ENCODE measurements at regions not wholly inside any gene's neighbourhood (a gene's known extent, or its start where the extent isn't known, plus 50 kb on each side); places are given as distances from the start of the nearest gene placed in this dataset.

DNA sequence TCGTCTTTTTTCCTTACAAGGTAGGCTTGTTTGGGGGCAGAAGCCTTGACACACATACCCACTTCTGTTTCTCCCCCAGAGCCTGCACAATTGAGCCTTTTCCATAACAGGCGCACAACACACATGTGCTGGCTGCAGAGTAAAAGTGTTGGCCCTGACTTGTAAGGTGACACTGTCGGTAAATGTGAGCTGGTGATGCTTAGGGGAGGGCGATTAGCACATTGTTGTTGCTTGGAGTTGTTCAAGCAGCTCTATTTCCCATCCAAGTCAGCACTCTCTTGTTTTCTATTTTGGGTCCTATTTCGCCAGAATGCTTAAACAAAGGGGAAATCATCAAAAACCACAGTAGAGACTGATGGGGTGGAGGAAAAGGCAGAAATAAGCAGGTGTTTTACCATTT lies 51.9 kb upstream of the PTPRJ start:
- H3F3A ChIP-seq (replicated peaks; ENCODE audit: low read depth): no peaks in the 10 kb centered on the region
- no peaks in the 10 kb centered on the region for H3K36me3 ChIP-seq (ENCODE audit: insufficient read depth)
- DNase-seq (ENCODE audit: low spot score): peak; percentile 46
- Mint-ChIP-seq H3K27ac (no peak overlapping the region), H3K4me1 (peaks cover 6% of the 10 kb centered on the region; the same call in 2 of the 3 replicates), H3K9me3 (no peaks in the 10 kb centered on the region), H3K27me3 (ENCODE audit: insufficient read depth, low read depth, poor library complexity) (peaks cover 5% of the 10 kb centered on the region), H3K36me3 (ENCODE audit: low read depth) (no peaks in the 10 kb centered on the region), H3K4me3 (no peak overlapping the region)
- H3K4me3 ChIP-seq: no peak overlapping the region
- no peaks in the 10 kb centered on the region for H3K79me2 ChIP-seq (replicated peaks; ENCODE audit: insufficient read depth)
- TF ChIP-seq ZNF331 (CRISPR knock-in tag; IDR thresholded peaks at IDR 0.05; ENCODE audit: low read depth) (no peak), EZH2 (IDR thresholded peaks at IDR 0.05; ENCODE audit: low read depth, unreplicated experiment) (no peak), ZNF114 (CRISPR knock-in tag; IDR thresholded peaks at IDR 0.05) (no peak), NANOG (IDR thresholded peaks at IDR 0.05; ENCODE audit: borderline replicate concordance) (no peak), REST (IDR thresholded peaks at IDR 0.05; ENCODE audit: unreplicated experiment) (no peak), STAT1 (IDR thresholded peaks at IDR 0.05; ENCODE audit: unreplicated experiment) (no peak), JUNB (IDR thresholded peaks at IDR 0.05; ENCODE audit: unreplicated experiment) (no peak), POLR2AphosphoS5 (IDR thresholded peaks at IDR 0.05; ENCODE audit: low read depth) (no peak), ETS1 (IDR thresholded peaks at IDR 0.05) (no peak), CREB1 (CRISPR knock-in tag; IDR thresholded peaks at IDR 0.05; ENCODE audit: low read depth) (no peak), EZH2phosphoT487 (IDR thresholded peaks at IDR 0.05; ENCODE audit: unreplicated experiment) (no peak)
- TF ChIP-seq, protein P1, sequence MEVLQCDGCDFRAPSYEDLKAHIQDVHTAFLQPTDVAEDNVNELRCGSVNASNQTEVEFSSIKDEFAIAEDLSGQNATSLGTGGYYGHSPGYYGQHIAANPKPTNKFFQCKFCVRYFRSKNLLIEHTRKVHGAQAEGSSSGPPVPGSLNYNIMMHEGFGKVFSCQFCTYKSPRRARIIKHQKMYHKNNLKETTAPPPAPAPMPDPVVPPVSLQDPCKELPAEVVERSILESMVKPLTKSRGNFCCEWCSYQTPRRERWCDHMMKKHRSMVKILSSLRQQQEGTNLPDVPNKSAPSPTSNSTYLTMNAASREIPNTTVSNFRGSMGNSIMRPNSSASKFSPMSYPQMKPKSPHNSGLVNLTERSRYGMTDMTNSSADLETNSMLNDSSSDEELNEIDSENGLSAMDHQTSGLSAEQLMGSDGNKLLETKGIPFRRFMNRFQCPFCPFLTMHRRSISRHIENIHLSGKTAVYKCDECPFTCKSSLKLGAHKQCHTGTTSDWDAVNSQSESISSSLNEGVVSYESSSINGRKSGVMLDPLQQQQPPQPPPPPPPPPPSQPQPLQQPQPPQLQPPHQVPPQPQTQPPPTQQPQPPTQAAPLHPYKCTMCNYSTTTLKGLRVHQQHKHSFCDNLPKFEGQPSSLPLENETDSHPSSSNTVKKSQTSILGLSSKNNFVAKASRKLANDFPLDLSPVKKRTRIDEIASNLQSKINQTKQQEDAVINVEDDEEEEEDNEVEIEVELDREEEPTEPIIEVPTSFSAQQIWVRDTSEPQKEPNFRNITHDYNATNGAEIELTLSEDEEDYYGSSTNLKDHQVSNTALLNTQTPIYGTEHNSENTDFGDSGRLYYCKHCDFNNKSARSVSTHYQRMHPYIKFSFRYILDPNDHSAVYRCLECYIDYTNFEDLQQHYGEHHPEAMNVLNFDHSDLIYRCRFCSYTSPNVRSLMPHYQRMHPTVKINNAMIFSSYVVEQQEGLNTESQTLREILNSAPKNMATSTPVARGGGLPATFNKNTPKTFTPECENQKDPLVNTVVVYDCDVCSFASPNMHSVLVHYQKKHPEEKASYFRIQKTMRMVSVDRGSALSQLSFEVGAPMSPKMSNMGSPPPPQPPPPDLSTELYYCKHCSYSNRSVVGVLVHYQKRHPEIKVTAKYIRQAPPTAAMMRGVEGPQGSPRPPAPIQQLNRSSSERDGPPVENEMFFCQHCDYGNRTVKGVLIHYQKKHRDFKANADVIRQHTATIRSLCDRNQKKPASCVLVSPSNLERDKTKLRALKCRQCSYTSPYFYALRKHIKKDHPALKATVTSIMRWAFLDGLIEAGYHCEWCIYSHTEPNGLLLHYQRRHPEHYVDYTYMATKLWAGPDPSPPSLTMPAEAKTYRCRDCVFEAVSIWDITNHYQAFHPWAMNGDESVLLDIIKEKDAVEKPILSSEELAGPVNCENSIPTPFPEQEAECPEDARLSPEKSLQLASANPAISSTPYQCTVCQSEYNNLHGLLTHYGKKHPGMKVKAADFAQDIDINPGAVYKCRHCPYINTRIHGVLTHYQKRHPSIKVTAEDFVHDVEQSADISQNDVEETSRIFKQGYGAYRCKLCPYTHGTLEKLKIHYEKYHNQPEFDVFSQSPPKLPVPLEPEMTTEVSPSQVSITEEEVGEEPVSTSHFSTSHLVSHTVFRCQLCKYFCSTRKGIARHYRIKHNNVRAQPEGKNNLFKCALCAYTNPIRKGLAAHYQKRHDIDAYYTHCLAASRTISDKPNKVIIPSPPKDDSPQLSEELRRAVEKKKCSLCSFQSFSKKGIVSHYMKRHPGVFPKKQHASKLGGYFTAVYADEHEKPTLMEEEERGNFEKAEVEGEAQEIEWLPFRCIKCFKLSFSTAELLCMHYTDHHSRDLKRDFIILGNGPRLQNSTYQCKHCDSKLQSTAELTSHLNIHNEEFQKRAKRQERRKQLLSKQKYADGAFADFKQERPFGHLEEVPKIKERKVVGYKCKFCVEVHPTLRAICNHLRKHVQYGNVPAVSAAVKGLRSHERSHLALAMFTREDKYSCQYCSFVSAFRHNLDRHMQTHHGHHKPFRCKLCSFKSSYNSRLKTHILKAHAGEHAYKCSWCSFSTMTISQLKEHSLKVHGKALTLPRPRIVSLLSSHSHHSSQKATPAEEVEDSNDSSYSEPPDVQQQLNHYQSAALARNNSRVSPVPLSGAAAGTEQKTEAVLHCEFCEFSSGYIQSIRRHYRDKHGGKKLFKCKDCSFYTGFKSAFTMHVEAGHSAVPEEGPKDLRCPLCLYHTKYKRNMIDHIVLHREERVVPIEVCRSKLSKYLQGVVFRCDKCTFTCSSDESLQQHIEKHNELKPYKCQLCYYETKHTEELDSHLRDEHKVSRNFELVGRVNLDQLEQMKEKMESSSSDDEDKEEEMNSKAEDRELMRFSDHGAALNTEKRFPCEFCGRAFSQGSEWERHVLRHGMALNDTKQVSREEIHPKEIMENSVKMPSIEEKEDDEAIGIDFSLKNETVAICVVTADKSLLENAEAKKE (CRISPR knock-in tag; IDR thresholded peaks at IDR 0.05): no peak
- TF ChIP-seq, protein P2, sequence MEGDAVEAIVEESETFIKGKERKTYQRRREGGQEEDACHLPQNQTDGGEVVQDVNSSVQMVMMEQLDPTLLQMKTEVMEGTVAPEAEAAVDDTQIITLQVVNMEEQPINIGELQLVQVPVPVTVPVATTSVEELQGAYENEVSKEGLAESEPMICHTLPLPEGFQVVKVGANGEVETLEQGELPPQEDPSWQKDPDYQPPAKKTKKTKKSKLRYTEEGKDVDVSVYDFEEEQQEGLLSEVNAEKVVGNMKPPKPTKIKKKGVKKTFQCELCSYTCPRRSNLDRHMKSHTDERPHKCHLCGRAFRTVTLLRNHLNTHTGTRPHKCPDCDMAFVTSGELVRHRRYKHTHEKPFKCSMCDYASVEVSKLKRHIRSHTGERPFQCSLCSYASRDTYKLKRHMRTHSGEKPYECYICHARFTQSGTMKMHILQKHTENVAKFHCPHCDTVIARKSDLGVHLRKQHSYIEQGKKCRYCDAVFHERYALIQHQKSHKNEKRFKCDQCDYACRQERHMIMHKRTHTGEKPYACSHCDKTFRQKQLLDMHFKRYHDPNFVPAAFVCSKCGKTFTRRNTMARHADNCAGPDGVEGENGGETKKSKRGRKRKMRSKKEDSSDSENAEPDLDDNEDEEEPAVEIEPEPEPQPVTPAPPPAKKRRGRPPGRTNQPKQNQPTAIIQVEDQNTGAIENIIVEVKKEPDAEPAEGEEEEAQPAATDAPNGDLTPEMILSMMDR (conservative IDR thresholded peaks at IDR 0.05; ENCODE audit: low read depth in 2 of 2): no peak
- H3K9me2 ChIP-seq (ENCODE audit: insufficient read depth): no peaks in the 10 kb centered on the region
- no peak overlapping the region for H3K4me2 ChIP-seq
- H4K20me1 ChIP-seq (replicated peaks; ENCODE audit: insufficient read depth): no peaks in the 10 kb centered on the region
- no peak overlapping the region for H3K27ac ChIP-seq (ENCODE audit: low read depth)
- peak; percentile 70 for ATAC-seq
- H3K27me3 ChIP-seq (ENCODE audit: insufficient read depth): no peaks in the 10 kb centered on the region
- no peaks in the 10 kb centered on the region for H3K4me1 ChIP-seq (ENCODE audit: insufficient read depth)
- peak overlapping the region; percentile 84 for H2AFZ ChIP-seq
